ENCODE measurements at regions not wholly inside any gene's neighbourhood (a gene's known extent, or its start where the extent isn't known, plus 50 kb on each side); places are given as distances from the start of the nearest gene placed in this dataset.

- no peak for DNase-seq
Observed at GRCh38 chr5:38022631-38023030, 182.8 kb upstream of the GDNF start.

GRCh38 chr5:38018016-38018415, 178.2 kb upstream of the GDNF start:
- DNase-seq = no peak

- DNase-seq = no peak
Observed at GRCh38 chr5:38013107-38013506, 173.3 kb upstream of the GDNF start.

GRCh38 chr5:38011668-38012188, 171.9 kb upstream of the GDNF start:
- no peak for DNase-seq

GRCh38 chr5:38009749-38010358, 170.0 kb upstream of the GDNF start:
- no peak for DNase-seq

DNA sequence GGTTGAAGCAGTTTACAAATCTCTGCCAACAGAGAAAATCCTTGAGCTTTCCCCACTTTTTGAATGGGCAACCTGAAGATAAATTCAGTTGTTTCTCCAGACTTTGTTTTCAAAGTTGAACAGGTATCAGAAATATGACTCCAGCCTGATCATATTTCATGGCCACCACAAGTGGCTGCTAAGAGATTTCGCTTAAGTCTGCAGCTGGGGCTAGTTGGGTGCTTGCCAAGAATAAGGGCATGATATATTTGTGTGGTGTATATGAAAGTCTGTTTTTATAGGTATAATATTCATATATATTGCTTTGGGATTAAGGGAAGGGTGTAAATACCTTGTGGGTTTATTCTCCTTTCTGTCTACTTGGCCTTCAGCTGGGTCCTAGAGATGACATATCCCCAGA, 168.4 kb upstream of the GDNF start:
- no peak for DNase-seq

- no peak for DNase-seq
Observed at GRCh38 chr5:37999593-37999992, 159.8 kb upstream of the GDNF start.

- no peak for DNase-seq
Observed at GRCh38 chr5:37996918-37997317, 157.1 kb upstream of the GDNF start.

- no peak for DNase-seq
Observed at GRCh38 chr5:37994729-37995128, 154.9 kb upstream of the GDNF start.

DNA sequence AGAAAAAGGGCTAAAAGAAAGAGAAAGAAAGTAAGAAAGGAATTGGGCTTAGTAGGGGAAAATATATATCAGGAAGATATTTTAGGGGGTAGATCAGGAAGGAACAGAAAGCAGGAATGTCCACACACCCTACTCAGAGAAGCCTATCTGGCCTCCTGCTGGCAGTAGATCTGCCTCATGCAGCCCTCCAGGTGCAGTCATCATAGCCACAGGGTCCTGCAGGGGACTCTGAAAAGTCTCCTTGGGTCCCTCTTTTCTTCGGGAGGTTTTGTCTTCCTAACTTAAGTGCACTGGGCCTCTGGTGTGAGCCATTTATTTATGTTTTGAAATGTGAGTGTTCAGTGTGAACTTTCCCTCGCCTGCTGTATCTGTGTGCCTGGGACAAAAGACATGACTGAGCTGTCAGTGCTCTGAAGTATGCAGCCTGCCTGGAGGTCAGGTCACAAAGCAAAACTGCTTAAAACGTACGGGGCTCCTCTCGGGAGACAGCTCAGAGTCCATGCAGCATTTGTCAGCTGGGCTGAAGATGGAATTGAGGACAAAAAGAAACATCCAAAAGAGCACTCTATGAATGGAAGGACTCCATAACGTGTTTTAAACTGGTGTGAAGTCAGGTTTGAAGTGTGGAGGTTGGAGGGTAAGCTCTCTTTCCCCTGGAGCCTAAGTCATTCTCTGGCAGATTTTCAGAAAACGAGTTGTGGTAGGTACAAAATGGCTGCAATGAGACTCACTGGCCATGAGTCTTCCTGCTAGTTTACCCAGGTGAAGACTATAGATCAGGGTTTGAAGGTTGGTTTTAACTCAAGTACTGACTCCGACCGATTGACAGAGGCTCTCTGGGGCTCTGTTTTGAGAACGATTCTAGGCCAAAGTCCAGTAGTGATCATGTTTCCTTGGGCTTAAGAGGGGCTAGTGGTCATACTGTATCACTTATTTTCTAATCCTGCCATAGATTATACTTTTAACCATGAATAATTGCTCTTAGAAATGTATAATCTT, 151.8 kb upstream of the GDNF start:
- DNase-seq = no peak

DNA sequence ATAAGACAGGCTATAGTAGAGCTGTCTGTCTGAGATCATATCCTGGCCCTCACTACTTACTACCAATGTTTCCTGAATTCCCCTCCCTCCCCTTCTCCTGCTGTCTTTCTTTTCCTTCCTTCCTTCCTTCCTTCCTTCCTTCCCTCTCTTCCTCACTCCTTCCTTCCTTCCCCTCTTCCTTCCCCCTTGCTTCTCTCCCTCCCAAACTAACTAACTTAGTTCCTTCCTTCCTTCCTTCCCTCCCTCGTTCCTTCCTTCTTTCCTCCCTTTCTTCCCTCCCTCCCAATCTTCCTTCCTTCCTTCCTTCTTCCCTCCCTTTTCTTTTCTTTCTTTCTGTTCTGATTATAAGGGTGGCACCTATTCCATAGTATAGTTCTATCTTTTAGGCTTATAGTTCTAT, 150.0 kb upstream of the GDNF start:
- DNase-seq = no peak

- DNase-seq = no peak
Observed at GRCh38 chr5:37988454-37989046, 148.7 kb upstream of the GDNF start.

DNA sequence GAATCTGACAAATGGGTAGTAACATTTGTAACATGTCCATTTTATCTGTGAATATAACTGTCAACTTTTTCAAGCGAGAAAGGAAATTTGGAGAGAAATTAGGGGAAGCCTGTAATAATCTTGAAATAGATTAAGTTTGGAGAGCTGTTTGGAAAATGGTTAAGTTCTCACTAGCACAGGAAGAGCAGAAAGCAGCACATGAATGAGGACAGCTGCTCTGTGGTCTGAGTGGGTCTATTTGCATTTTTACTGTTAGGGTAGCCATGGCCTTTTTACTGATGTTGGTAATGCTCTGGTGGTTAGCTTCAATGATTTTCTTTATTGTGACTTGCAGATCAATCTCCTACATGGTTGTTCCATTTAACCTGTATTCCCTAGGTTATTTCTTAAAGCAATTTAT, 144.5 kb upstream of the GDNF start:
- no peak for DNase-seq

DNA sequence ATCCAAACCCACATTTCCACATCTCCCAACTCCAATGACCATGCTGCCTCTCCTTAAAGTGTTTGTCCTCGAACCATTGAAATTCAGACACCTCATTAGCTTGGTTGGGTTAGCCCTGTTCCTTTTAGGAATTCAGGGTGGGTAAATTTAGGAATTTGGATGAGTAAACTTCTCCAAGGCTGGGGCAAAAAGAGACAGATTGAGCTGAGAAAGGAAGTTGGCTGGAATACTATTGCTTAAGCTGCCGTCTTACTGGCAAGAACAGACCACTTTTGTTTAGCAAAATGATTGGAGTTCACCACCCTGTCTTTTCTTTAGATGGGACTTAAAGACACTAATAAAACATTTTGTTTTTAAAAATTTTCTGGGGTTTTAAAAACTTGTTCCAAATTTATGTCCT, 143.6 kb upstream of the GDNF start:
- DNase-seq = no peak

DNA sequence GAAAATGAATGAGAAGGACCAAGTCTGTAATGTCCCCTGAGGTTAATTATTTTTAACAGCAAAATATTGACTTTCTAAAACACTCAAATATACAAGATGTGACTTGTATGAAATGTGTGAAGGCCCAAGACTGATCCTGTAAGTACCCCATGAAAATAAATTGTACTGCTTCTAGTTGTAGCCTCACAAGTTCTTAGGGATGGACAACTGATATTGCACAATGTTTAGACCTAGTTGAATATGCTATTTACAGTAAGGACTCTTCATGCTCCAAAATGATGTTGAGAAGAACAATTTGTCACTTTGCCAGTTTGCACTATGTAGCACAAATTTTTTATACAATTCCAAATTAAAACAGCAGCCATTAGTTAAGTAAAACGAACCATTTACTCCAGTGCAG, 139.7 kb upstream of the GDNF start:
- no peak for DNase-seq

DNA sequence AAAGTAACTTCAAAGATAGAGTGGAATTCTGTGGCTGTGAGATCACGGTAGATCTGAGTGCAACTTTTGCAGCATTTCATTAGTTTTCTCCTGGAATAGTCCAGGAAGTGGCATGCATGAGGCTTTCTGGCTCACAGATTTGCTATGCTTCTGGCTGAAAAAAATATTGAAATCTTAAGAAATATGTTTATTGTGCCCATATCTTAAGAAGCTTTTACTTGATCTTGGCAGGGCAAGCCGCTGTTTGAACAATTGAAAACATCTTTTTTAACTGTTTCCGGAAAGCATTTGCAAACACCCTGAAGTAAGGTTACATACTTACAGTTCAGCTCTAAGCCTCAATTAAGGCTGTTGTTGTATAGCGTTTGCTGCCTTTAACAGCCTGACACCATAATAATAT, 135.7 kb upstream of the GDNF start:
- no peak for DNase-seq

DNA sequence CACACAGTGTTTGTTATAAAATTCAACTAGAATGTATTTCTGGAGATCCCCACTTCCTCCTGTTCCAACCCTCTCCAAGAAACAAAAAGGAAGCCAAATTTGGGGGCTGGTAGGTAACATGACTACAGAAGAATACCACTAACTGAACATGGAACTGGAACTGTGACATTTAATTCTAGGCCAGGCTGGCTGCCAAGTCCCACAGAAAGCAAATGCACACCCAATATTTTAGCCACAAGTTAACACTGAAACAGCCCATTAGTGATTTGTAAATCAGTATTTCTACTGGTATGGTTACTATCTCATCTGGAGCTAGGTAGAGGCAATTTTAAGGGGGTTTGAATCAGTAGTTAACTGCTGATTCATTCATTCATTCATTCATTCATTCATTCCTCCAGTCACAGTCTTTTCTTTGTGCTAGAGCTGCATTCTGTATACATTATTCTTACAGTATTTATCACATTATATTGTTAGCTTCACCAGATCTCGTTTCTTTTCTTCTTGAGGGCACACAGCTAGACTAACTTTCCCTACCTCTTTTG, 131.7 kb upstream of the GDNF start:
- no peak for DNase-seq

DNA sequence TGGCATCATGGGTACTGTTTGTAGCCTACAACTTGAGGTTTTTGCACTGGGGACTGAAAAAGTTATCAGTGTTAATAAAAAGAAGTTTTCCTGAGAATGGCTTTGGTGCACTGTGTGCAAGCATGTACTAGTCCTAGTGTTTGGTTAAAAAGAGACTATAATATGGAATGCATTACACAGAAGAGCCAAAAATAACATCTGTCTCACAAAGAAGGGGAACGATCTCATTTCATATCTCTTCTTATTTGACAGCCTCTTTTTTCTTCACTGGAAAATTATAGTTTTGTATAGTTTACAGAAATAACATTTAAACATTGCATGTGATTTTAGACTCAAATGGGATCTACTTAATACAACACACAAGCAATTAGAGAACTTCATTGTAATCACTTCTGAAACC, 127.0 kb upstream of the GDNF start:
- DNase-seq = no peak

DNA sequence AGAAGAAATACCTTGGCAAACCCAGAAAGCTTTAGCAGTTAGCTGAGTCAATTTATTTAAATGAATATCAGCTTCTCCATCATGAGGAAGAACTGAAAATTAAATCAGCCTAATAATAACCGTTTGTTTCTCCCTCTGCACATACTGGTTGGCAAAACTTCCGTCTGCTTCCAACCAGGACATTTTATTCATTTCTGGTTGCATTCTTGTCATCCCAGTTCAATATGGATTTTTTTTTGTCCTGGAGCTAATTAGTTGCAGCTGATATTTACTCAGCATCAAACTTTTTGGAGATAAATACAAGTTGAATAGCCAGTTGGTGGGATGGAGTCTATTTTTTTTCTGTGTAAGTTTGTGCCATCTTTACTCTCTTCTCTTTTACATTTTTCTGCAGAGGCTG, 126.5 kb upstream of the GDNF start:
- no peak for DNase-seq

DNA sequence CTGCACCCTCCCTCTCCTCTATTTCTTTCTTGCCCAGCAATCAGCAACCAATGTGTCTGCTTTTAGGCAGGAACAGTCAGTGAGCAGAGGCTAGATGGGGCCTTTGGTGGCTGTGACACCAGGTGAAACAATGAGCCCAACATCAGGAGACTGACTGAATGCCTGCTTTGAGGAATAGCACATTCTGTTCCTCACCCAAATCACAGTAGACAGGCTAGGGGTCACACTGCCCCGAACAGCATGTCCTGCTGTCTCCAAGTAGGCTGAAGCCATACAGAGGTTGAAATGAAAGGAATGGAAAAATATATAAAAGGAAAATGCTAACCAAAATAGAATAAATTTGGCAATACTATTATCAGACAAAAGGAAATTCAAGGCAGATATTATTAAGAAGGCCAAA, 122.5 kb upstream of the GDNF start:
- no peak for DNase-seq

DNA sequence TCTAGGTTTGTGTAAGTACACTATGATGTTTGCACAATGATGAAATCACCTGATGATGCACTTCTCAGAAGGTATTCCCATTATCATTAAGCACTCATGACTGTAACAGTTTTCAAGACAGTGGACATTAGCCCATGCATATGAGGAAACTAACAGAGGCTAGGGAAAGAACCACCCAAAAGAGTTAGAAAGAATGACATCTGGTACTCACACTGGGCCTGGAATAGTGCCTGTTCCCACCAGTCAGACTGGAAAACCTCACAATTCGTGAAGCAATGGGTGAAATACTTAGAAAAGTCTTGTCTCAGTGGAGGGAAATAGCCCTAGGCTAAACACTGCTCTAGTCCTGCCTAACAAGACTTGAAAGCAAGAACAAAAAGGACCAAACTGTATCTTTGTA, 117.4 kb upstream of the GDNF start:
- no peak for DNase-seq

GRCh38 chr5:37955748-37956147, 115.9 kb upstream of the GDNF start:
- DNase-seq = no peak

DNA sequence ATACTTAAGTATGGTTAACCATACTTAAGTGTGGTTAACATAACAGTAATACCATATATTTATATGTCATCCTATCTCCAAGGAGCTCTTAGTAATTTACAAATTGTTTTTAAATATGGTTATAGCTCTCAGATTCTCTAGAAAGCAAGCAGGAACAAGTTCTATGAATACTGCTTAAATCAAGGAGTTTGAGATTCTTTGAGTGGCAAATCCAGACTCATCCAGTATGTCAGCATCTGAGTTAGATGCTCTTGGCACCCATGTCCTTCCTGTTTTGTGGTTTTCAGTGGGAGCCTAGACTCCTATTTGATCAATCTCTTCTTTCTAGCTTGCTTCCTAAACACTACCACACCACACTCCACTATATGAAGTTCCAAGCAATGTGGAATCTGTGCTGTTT, 114.7 kb upstream of the GDNF start:
- DNase-seq = no peak

Data from stimulated activated naive CD4-positive, alpha-beta T cell treated with Interleukin-2 at 50 U/mL for 16 hours (primary cell).